HG02763 (cell line): ENCODE measurements at regions not wholly inside any gene's neighbourhood (a gene's known extent, or its start where the extent isn't known, plus 50 kb on each side); places are given as distances from the start of the nearest gene placed in this dataset.
"Not testable (repeated sequence)": the region's sequence is repeated elsewhere in the genome, so short reads cannot be mapped to it uniquely, and the experiment has no call there.

Experiments used
- ATAC-seq: cut with Tn5 transposase; IDR thresholded peaks from one replicate; pipeline ENCODE4 v1.9.1; 2021; ENCODE audit warnings: mild to moderate bottlenecking, moderate library complexity; ENCODE audit not compliant: unreplicated experiment

DNA sequence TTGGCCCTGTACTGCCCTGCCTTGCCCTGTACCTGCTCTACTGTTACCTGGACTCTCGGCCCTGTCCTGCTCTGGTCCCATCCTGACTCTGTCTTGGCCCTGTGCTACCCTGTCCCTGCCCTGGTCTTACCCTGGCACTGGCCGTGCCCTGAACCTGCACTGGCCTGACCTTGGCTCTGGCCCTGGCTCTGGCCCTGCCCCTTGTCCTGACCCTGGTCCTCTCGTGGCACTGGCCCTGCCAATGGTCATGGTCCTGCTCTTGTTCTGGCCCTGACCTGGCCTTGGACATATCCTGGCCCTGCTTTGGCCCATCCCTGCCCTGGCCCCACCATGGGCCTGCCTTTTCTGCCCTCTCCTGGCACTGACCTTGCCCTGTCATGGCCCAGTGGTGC lies 251.3 kb downstream of the TP53TG3F start:
- not testable (repeated sequence) for ATAC-seq

DNA sequence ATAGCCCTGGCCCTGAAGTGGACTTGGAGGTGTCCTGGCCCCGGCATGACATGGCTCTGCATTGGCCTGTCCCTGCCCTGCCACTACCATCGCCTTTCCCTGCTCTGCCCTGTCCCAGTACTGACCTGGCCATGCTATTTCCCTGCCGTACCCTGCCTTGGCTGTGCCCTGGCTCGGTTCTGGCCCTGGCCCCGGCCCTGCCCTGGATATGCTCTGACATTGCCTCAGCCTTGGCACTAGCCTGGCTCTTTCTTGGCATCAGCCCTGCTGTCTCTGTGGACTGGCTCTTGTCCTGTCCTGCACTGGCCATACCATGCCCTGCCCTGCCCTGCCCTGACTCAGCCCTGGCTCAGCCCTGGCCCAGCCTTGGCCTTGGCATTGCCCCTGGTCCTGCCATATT lies 252.2 kb downstream of the TP53TG3F start:
- ATAC-seq, result not testable (repeated sequence)

DNA sequence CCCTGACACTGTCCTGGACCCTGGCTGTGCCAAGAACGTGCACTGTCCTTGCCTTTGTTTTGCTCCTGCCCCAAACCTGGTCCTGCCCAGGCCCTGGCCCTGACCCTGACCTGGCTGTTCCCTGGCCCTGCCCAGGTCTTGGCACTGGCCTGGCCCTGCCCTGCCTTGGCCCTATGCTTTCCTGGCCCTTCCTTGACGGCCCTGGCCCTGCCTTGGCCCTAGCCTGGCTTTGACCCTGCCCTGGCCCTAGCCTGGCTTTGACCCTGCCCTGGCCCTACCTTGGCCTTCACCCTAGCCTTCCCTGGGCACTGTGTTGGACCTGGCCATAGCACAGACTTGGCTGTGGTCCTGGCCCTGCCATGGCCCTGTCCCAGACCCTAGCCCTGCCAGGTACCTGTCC lies 252.9 kb downstream of the TP53TG3F start:
- not testable (repeated sequence) for ATAC-seq

GRCh38 chr16:33712851-33713709 lies 253.7 kb downstream of the TP53TG3F start:
- ATAC-seq, result not testable (repeated sequence)

- ATAC-seq, result not testable (repeated sequence)
These were observed 254.5 kb downstream of the TP53TG3F start for GRCh38 chr16:33713710-33714538.

DNA sequence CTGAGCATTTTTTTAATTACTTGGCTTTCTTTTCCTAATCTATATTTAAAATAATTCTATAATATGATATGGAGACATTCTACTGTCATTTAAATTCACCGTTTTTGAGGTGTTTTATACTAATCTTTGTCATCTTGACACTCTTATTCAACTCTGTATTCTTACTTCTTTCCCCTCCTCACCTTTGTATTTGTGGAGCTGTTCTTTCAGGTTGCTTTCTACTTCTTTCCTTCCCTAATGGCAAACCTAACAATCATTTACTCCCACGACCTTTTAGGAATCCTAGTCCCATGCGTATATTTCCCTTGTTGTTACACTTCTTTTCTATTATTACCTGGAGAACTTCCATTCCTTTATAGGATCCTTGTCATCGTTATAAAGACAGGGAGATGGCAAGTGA lies 271.8 kb downstream of the TP53TG3F start:
- not testable (repeated sequence) for ATAC-seq

- ATAC-seq, result not testable (repeated sequence)
These were observed 275.2 kb downstream of the TP53TG3F start for GRCh38 chr16:33734650-33735049.

DNA sequence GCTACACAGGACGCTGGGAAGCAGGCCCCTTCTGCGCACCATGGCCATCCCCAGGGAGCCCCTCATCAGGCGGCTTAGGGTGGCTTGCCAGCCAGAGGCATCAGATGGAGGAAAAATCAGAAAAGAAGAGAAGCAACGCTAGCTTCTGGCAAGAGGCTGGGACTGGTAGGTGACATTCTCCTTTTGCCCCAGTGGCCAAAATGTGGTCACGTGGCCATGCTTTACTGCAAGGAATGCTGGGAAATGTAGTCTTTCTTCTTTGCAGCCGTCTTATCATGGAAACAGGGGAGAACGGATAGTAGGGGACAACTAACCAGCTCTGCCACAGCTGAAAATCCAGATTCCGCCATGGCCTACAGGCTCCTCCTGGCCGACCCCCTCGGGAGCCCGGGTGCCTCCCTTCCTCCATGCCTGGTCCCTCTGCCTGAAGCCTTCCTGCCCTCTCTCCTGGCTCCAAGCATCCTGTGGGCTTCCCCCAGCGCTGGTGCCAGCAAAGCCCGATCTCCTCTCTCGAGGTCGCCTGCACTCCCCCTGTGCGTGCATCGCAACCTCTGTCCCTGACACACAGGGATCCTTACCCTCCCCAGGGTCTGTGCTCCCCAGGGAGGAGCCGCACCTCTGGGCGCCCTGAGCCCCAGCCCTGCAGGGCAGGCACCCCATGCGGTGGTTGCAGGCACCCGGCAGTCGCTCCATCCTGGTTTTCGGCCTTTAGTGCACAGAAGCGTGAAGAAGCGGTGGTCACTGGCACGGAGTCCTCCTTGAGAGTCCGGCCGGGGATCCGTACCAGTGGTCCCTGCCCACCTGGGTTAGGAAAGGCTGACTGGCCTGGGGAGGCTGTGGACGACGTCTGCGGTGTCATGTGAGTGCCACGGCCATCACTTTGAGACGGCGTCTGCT lies 307.7 kb downstream of the TP53TG3F start:
- ATAC-seq, result not testable (repeated sequence)

- not testable (repeated sequence) for ATAC-seq
These were observed 309.3 kb downstream of the TP53TG3F start for GRCh38 chr16:33768710-33769109.

- ATAC-seq, result not testable (repeated sequence)
These were observed 309.9 kb downstream of the TP53TG3F start for GRCh38 chr16:33769180-33769846.

DNA sequence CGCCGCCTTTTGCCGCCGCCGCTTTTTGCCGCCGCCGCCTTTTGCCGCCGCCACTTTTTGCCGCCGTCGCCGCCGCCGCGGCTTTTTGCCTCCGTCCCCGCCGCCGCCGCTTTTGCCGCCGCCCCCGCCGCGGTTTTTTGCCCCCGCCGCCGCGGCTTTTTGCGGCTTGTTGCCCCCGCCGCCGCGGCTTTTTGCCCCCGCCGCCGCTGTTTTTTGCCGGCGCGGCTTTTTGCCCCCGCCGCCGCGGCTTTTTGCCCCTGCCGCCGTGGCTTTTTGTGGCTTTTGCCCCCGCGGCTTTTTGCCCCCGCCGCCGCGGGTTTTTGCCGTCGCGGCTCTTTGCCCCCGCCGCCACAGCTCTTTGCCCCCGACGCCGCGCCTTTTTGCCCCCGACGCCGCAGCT lies 311.1 kb downstream of the TP53TG3F start:
- ATAC-seq, result not testable (repeated sequence)

DNA sequence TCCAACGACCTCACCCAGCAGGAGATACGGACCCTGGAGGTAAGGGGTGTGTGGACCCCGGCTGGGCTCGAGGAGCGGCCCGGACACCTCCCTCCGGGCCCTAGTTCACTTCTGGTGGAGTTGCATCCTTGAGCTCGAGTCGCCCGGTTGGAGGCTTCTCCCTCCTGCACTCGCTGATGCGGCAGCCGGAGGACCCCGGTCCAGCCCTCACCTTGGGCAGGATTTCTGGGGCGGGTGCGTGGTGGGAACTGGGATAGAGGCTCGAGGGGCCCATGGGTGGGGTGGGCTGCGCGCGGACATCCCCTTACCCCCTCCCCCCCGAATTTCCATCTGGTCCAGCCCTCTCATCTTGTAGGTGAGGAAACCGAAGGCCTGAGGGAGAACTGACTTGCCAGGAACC lies 311.8 kb downstream of the TP53TG3F start:
- not testable (repeated sequence) for ATAC-seq

DNA sequence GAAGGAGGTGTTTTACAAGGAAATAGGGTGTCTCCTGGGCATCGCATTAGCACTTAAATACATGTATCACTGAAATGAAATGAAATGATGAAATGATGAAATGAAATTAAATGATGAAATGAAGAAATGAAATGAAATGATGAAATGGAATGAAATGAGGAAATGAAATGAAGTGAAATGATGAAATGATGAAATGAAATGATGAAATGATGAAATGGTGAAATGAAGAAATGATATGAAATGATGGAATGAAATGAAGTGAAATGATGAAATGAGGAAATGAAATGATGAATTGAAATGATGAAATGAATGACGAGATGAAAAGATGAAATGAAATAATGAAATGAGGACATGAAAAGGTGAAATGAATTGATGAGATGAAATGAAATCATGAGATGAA lies 314.6 kb downstream of the TP53TG3F start:
- ATAC-seq, result not testable (repeated sequence)

GRCh38 chr16:33774724-33775123 lies 315.3 kb downstream of the TP53TG3F start:
- ATAC-seq, result not testable (repeated sequence)

- not testable (repeated sequence) for ATAC-seq
These were observed 357.0 kb downstream of the TP53TG3F start for GRCh38 chr16:33816328-33816944.

GRCh38 chr16:33824736-33825135 lies 365.3 kb downstream of the TP53TG3F start:
- not testable (repeated sequence) for ATAC-seq

DNA sequence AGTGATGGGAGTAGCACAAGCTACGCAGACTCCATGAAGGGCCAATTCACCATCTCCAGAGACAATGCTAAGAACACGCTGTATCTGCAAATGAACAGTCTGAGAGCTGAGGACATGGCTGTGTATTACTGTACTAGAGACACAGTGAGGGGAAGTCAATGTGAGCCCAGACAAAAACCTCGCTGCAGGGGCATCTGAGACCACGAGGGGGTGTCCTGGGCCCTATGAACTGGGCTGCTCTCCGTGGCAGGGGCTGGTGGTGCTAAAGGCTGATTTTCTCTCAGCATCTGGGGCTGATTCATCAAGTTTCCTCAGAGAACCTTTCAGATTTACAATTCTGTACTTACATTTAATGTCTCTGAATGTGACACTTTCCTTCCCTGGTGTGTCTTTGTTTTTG lies 368.1 kb downstream of the TP53TG3F start:
- not testable (repeated sequence) for ATAC-seq

DNA sequence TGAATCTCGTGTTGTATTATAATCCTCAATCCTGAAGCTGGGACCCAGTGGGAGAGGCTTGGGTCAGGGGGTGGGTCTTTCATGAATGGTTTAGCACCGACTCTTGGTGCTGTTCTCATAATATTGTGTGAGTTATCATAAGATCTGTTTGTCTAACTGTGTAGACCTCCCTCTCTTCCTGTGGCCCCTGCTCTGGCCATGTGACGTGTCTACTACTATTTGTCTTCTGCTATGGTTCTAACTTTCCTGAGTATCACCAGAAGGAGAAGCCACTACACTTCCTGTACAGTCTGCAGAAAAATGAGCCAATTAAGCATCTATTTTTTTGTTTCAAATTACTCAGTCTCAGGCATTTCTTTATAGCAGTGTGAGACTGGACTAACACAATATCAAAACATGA lies 379.7 kb downstream of the TP53TG3F start:
- ATAC-seq, result not testable (repeated sequence)

- ATAC-seq, result not testable (repeated sequence)
These were observed 385.1 kb downstream of the TP53TG3F start for GRCh38 chr16:33844533-33844932.
